NT2/D1 (cell line): ENCODE measurements at regions not wholly inside any gene's neighbourhood (a gene's known extent, or its start where the extent isn't known, plus 50 kb on each side); places are given as distances from the start of the nearest gene placed in this dataset.

Experiments used
- SUZ12 ChIP-seq: IDR thresholded peaks from 2 replicates; pipeline ENCODE4 v1.6.1; 2011; ENCODE audit not compliant: insufficient read length, insufficient read depth; ENCODE audit errors: extremely low read depth
- YY1 ChIP-seq: IDR thresholded peaks from 2 replicates; pipeline ENCODE4 v1.6.1; 2011; ENCODE audit not compliant: insufficient read length, insufficient read depth
- ZNF274 ChIP-seq: IDR thresholded peaks from 2 replicates; pipeline ENCODE4 v1.6.1; 2011; ENCODE audit warnings: mild to moderate bottlenecking, low read depth, low read length

- TF ChIP-seq YY1 = no peak
- TF ChIP-seq SUZ12 = no peak
- TF ChIP-seq ZNF274 = no peak
These were observed 281.9 kb upstream of the IRX4 start for GRCh38 chr5:2164586-2164985.
